Mammary epithelial cell (primary cell): ENCODE measurements at regions not wholly inside any gene's neighbourhood (a gene's known extent, or its start where the extent isn't known, plus 50 kb on each side); places are given as distances from the start of the nearest gene placed in this dataset.

Source experiments
- CTCF ChIP-seq, 2 donors: IDR thresholded peaks in 1 of 2; conservative IDR thresholded peaks in 1 of 2; 2 replicates each; pipeline ENCODE4 v1.5.1; 2011 to 2012; ENCODE audit warnings: inconsistent platforms in 2 of 2, low read length in 2 of 2, mild to moderate bottlenecking in 2 of 2, control low read depth in 1 of 2, low read depth in 1 of 2; ENCODE audit not compliant: insufficient read depth in 1 of 2; ENCODE audit errors: extremely low read depth in 1 of 2
- EZH2 ChIP-seq: IDR thresholded peaks from 2 replicates; pipeline ENCODE4 v1.6.1; 2012; ENCODE audit warnings: low read length, inconsistent platforms, borderline replicate concordance

DNA sequence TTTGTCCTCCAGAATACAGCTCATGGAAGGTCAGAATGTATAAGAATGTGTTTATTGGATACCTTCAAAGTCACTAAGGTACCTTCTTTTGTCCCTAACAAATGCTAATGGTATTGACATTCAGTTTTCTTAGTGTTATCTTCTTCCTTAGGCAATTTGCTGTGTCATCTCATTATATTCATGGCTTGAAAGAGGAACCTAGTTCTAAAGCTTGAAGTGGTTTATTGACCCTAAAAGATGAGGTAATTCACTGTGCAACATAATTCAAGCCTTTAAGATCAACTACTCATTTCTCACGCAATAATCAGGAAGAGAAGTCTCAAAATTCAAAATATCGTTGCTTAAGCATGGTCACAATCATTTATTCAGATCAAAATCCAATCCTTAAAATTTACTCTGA lies 342.7 kb upstream of the RIOK2 start:
- no peak for TF ChIP-seq CTCF (conservative IDR thresholded peaks at IDR 0.05 in 1 of 2, IDR thresholded peaks at IDR 0.05 in 1 of 2; ENCODE audit: extremely low read depth in 1 of 2, insufficient read depth in 1 of 2, low read depth in 1 of 2, low read length in 2 of 2)
- TF ChIP-seq EZH2: no peak
